CD4-positive, alpha-beta T cell treated with Interleukin-4 for 4 hours (primary cell): ENCODE measurements at regions not wholly inside any gene's neighbourhood (a gene's known extent, or its start where the extent isn't known, plus 50 kb on each side); places are given as distances from the start of the nearest gene placed in this dataset.

Experiments used
- DNase-seq: peaks from one replicate; pipeline ENCODE4 v3.0.0-alpha.2; 2020

GRCh38 chr3:102163039-102163817 is 271.6 kb upstream of the ZPLD1 start:
- no peak for DNase-seq

GRCh38 chr3:102163818-102164154 is 271.0 kb upstream of the ZPLD1 start:
- DNase-seq = no peak

GRCh38 chr3:102165367-102165766 is 269.4 kb upstream of the ZPLD1 start:
- DNase-seq = no peak

- DNase-seq = no peak
These were observed 264.8 kb upstream of the ZPLD1 start for GRCh38 chr3:102169915-102170479.

- no peak for DNase-seq
These were observed 264.3 kb upstream of the ZPLD1 start for GRCh38 chr3:102170545-102170944.

- DNase-seq = no peak
These were observed 260.5 kb upstream of the ZPLD1 start for GRCh38 chr3:102174312-102174712.

- DNase-seq = no peak
These were observed 259.9 kb upstream of the ZPLD1 start for GRCh38 chr3:102174832-102175374.

GRCh38 chr3:102176333-102177050 is 258.3 kb upstream of the ZPLD1 start:
- DNase-seq = no peak

GRCh38 chr3:102177075-102177755 is 257.6 kb upstream of the ZPLD1 start:
- no peak for DNase-seq

GRCh38 chr3:102178817-102179216 is 256.0 kb upstream of the ZPLD1 start:
- DNase-seq = no peak

GRCh38 chr3:102179326-102180177 is 255.3 kb upstream of the ZPLD1 start:
- no peak for DNase-seq

GRCh38 chr3:102180280-102180931 is 254.4 kb upstream of the ZPLD1 start:
- no peak for DNase-seq

- DNase-seq = no peak
These were observed 253.5 kb upstream of the ZPLD1 start for GRCh38 chr3:102181175-102181920.

- no peak for DNase-seq
These were observed 252.7 kb upstream of the ZPLD1 start for GRCh38 chr3:102182162-102182561.

- no peak for DNase-seq
These were observed 251.6 kb upstream of the ZPLD1 start for GRCh38 chr3:102183186-102183585.

GRCh38 chr3:102183623-102184022 is 251.2 kb upstream of the ZPLD1 start:
- DNase-seq = no peak

- no peak for DNase-seq
These were observed 245.3 kb upstream of the ZPLD1 start for GRCh38 chr3:102189541-102189940.

- DNase-seq = no peak
These were observed 244.7 kb upstream of the ZPLD1 start for GRCh38 chr3:102189956-102190723.

GRCh38 chr3:102192575-102192974 is 242.2 kb upstream of the ZPLD1 start:
- no peak for DNase-seq

- DNase-seq = no peak
These were observed 241.6 kb upstream of the ZPLD1 start for GRCh38 chr3:102193255-102193654.
